PFSK-1 (cell line): ENCODE measurements at regions not wholly inside any gene's neighbourhood (a gene's known extent, or its start where the extent isn't known, plus 50 kb on each side); places are given as distances from the start of the nearest gene placed in this dataset.

Experiments used
- POLR2AphosphoS5 ChIP-seq: IDR thresholded peaks from 2 replicates; pipeline ENCODE4 v1.6.1; 2012; ENCODE audit warnings: low read depth, mild to moderate bottlenecking, control low read depth, low read length, moderate library complexity
- REST ChIP-seq, 2 experiments: IDR thresholded peaks; 2 replicates each; pipeline versions ENCODE4 v1.6.1 to v1.8.0; 2011 to 2012; ENCODE audit warnings: low read depth in 2 of 2, low read length in 2 of 2, control low read depth in 1 of 2, inconsistent platforms in 1 of 2, mild to moderate bottlenecking in 1 of 2, moderate library complexity in 1 of 2; ENCODE audit not compliant: insufficient read depth in 1 of 2
- SIN3A ChIP-seq: IDR thresholded peaks from 2 replicates; pipeline ENCODE4 v1.6.1; 2012; ENCODE audit warnings: mild to moderate bottlenecking, low read length, moderate library complexity, borderline replicate concordance; ENCODE audit not compliant: insufficient read depth
- TAF1 ChIP-seq: IDR thresholded peaks from 2 replicates; pipeline ENCODE4 v1.6.1; 2012; ENCODE audit warnings: low read length, control low read depth, borderline replicate concordance; ENCODE audit not compliant: insufficient read depth

GRCh38 chr6:103715269-103715668 lies 1144.5 kb downstream of the HACE1 start:
- TF ChIP-seq POLR2AphosphoS5 (no peak), REST (IDR thresholded peaks at IDR 0.05; ENCODE audit: insufficient read depth in 1 of 2, low read depth in 2 of 2, low read length in 2 of 2) (no peak), SIN3A (no peak), TAF1 (no peak)
